Natural killer cell treated with Interleukin-12 subunit alpha and Interleukin-12 subunit beta and Interleukin-15 and Interleukin-18, amount 100 ng/mL, for 72 hours (primary cell): ENCODE measurements at regions not wholly inside any gene's neighbourhood (a gene's known extent, or its start where the extent isn't known, plus 50 kb on each side); places are given as distances from the start of the nearest gene placed in this dataset.
A peak's percentile ranks its signal among the peaks of the same experiment; 100 is the strongest.

Experiments used
- ATAC-seq, 2 donors: fragments of 150-1000 bp; cut with Tn5 transposase in 1 of 2; sonication (Bioruptor Pico), chemical (Tn5 transposase) in 1 of 2; 2 replicates each; pipeline ENCODE4 v1.10.0; 2021
- DNase-seq: peaks from one replicate; pipeline ENCODE4 v3.0.0; 2022; ENCODE audit warnings: low spot score
- H3K27ac Mint-ChIP-seq, 2 donors: 1 replicate in 1 of 2; 2 replicates in 1 of 2; pipeline ENCODE4 v1.8.0; 2022; ENCODE audit warnings: mixed read lengths in 2 of 2, mild to moderate bottlenecking in 1 of 2, moderate library complexity in 1 of 2
- H3K27me3 Mint-ChIP-seq, 2 donors: 1 replicate in 1 of 2; 2 replicates in 1 of 2; pipeline ENCODE4 v1.8.0; 2022; ENCODE audit warnings: mixed read lengths in 2 of 2
- H3K36me3 Mint-ChIP-seq: one replicate; pipeline ENCODE4 v1.8.0; 2022; ENCODE audit warnings: mixed read lengths
- H3K4me1 Mint-ChIP-seq, 2 donors: 1 replicate in 1 of 2; 2 replicates in 1 of 2; pipeline ENCODE4 v1.8.0; 2022; ENCODE audit warnings: low read depth in 2 of 2, mixed read lengths in 2 of 2, mild to moderate bottlenecking in 1 of 2
- H3K4me3 Mint-ChIP-seq: one replicate; pipeline ENCODE4 v1.8.0; 2022; ENCODE audit warnings: mixed read lengths
- H3K9me3 Mint-ChIP-seq: 2 replicates; pipeline ENCODE4 v1.8.0; 2022; ENCODE audit warnings: mixed read lengths

DNA sequence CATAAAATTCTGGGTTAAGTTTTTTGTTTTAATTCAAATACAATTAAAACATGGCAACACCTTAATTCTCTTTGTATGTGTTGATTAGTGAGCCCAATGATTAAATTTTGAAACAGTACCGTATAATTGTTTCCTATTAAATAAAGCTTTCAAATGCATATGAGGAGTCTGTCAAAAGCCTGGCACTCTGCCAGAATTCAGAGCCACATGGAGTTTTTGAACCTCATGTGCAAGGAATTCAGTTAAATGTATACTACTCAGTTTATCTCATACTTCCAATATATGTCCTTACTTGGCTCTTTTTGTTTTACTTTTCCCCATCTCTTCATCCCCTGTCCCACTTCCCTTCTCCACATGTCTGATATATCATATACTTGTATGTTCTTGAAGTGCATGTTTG, 165.6 kb upstream of the FAM3C start:
- Mint-ChIP-seq H3K27ac (no peak overlapping the region), H3K36me3 (no peaks in the 10 kb centered on the region), H3K27me3 (peaks cover 0 to 14% of the 10 kb centered on the region in 2 donors), H3K9me3 (no peaks in the 10 kb centered on the region), H3K4me1 (no peaks in the 10 kb centered on the region), H3K4me3 (no peak overlapping the region)
- no peak for DNase-seq
- ATAC-seq = no peak

DNA sequence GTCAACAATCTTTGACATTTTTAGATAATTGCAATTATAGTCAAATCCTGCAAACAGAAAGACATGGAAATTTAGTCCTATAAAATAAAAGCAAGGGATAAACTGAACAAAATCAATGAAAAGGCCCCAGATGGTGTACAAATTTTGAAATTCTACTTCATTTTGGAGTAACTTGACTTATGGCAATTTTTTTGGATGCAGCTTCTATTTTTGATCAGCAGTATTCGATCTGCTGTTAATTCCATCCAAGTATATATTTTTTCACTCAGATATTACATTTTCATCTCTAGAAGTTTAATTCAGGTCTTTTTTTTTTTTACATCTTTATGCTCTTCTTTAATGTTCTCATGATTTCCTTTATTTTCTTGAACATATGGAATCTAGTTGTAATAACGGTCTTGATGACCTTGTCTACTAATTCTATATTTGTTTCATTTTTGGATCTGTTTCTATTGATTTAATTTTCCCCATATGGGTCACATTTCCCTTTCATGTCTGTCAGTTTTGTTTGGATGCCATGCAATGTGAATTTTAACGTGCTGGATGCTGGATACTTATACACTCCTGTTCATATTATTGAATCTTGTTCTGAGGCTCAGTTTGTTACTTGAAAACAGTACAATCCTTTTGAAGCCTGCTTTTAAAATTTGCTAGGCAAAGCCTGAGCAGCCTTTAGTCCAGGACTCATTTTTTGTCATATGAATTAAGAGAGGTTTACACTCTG, 164.3 kb upstream of the FAM3C start:
- Mint-ChIP-seq H3K27ac (no peak overlapping the region), H3K4me1 (no peaks in the 10 kb centered on the region), H3K27me3 (peaks cover 0 to 14% of the 10 kb centered on the region in 2 donors), H3K4me3 (no peak overlapping the region), H3K9me3 (no peaks in the 10 kb centered on the region), H3K36me3 (no peaks in the 10 kb centered on the region)
- DNase-seq (no peak), ATAC-seq (no peak)

DNA sequence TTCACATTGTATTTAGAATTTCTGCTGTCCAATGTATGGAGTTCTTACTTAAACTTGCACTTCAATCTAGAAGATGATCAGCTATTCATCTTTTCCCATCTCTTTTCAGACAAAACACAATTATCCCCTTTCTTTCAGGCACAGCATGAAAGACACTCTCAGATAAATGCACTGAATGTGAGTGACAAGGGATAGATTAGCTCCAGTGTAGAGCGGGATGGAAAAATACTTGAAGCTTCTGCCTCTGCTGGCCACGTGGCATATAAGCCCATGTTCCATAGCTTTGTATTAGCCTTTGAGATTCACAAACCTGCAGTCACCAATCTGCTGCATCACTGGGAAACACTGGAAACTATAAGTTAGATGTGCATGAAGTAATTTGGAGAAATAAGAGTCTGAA, 162.2 kb upstream of the FAM3C start:
- Mint-ChIP-seq H3K27ac (no peak overlapping the region), H3K9me3 (no peaks in the 10 kb centered on the region), H3K36me3 (no peaks in the 10 kb centered on the region), H3K27me3 (peaks cover 0 to 11% of the 10 kb centered on the region in 2 donors), H3K4me3 (no peak overlapping the region), H3K4me1 (no peaks in the 10 kb centered on the region)
- ATAC-seq (no peak), DNase-seq (no peak)

DNA sequence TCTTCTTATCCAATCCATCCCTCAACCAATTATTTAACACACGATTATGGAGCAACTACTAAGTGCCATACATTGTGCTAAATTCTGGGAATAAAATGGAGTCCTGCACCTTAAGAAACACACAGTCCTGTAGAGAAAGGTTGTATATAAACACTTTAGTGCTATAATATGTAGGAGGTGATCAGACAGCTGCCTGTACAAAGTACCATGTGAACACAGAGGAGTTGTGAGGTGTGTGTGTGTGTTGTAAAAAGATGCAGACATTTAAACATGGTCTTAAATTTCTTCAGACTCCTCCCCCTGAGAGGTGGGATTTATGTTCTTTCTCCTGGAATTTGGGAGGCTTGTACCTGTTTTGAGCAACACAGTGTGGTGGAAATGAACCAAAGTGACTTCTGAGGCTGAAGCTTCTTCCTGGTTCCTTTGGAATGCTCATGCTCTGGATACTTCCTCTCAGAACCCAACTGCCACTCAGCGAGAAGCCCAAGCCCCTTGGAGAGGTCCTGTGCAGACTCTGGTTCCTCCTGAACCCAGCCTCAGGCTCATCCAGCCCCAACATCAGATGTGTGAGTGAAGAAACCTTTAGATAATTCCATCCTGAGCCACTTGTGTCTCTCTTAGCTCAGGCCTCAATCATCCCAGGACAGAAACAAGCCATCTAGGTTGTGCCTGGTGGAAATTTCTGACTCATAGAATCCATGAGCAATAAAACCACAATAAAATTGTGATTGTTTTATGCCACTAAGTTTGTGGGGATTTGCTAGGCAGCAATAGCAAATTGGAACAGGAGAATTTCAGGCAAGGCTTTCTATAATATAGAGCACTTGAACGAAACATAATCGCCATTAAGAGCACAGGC, 161.2 kb upstream of the FAM3C start:
- Mint-ChIP-seq H3K9me3 (no peaks in the 10 kb centered on the region), H3K4me1 (no peaks in the 10 kb centered on the region), H3K4me3 (no peak overlapping the region), H3K27me3 (peaks cover 0 to 13% of the 10 kb centered on the region in 2 donors), H3K36me3 (no peaks in the 10 kb centered on the region), H3K27ac (no peak overlapping the region)
- DNase-seq (no peak), ATAC-seq (no peak)

DNA sequence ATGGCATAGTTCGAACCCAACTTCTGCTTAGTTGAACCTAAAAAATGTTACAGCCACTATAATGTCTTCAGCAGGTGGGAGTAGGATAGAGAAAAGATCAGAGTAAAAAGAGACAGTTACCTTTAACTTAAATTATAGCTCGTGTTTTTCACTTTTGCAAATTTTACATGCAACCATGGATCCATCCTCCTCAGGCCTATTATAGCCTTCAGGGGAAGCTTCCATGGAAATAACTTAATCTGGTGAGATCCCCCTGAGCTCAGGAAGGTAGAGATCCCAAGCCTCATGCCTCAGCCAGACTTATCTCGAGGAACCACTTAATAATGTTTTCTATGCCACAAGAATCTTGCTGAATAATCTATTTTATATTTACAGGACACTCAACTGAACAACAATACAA, 159.4 kb upstream of the FAM3C start:
- H3K27me3 Mint-ChIP-seq = peaks cover 0 to 5% of the 10 kb centered on the region in 2 donors
- no peak for DNase-seq
- no peaks in the 10 kb centered on the region for H3K9me3 Mint-ChIP-seq
- H3K4me1 Mint-ChIP-seq = peaks cover 0 to 3% of the 10 kb centered on the region in 2 donors
- no peak overlapping the region for H3K4me3 Mint-ChIP-seq
- H3K36me3 Mint-ChIP-seq = no peaks in the 10 kb centered on the region
- ATAC-seq = no peak
- H3K27ac Mint-ChIP-seq = no peak overlapping the region

DNA sequence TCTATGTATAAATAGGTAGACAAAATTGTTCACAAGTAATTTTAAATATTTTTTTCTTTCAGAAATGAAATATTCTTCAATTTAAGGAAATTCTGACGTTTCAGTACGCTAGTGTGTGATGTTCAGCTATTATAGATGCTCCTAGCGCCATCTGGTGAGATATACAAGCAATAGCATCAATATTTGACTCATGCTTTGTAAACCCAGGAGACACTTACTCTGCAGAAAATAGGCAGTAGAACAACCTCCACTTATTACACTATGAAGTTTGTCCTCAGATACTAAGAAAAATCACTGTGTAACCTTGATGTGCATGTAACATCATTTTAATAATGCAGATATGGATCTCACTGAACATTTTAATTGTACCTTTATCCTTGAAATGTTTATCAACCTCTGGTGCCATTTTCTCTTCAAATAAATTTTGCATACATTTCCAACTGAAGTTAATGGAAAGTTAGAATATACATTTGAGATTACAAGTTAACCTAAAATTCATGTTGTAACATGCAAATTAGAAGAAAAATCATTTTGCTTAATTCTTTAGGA, 151.5 kb upstream of the FAM3C start:
- no peak for DNase-seq
- peaks cover 11% of the 10 kb centered on the region for H3K36me3 Mint-ChIP-seq

DNA sequence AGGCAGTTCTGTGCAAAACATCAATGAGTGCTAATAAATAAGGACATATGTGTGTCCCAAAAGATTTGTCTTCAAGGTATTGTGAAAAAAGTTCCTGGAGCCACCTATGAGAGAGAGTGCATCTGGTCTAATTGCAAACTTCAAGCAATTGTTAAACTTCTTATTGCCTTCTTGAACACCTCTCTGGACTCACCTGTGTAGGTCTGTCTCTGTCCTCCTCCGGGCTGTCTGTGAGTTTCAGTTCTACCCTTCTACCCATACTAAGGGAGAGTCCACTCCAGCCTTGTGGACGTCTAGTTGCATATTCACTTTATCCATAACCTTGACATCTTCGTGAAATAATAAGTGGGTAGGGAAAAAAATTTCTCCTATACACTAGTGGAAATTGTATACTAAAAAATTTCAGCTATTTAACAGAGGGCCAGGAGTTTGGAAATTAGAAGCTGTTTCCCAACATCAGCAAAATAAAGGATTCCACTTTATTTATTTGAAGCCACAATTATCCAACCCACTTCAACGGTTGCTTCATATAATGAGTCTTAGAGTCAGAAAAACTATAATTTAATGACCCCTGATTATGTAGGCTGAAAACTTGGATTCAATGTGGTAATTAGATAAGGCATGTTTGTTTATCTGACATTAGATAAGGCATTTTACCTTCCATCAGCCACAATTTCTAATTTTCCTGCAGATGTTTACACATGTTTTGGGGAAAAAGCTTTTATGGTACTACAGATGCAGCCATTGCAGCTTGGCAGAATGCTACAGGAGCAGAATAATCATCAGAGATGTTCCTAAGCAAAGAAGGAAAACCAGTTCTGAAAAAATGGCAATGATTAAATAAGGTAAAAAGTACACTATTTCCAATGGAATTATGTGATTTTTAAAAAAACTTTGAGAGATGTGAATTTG, 150.8 kb upstream of the FAM3C start:
- Mint-ChIP-seq H3K9me3 (no peaks in the 10 kb centered on the region), H3K36me3 (peaks cover 11% of the 10 kb centered on the region), H3K4me3 (no peak overlapping the region), H3K4me1 (peaks cover 37 to 41% of the 10 kb centered on the region in 2 donors), H3K27me3 (no peaks in the 10 kb centered on the region), H3K27ac (peak overlapping the region; percentile 92 to 95)
- ATAC-seq (no peak), DNase-seq (no peak)

More for the DNA sequence above, 151.5 kb upstream of the FAM3C start:
- peaks cover 0 to 2% of the 10 kb centered on the region in 2 donors for H3K27me3 Mint-ChIP-seq
- no peaks in the 10 kb centered on the region for H3K9me3 Mint-ChIP-seq
- H3K4me1 Mint-ChIP-seq = peaks cover 37 to 41% of the 10 kb centered on the region in 2 donors
- H3K4me3 Mint-ChIP-seq = no peak overlapping the region
- ATAC-seq = peak; percentile 64 to 78
- H3K27ac Mint-ChIP-seq = no peak overlapping the region

DNA sequence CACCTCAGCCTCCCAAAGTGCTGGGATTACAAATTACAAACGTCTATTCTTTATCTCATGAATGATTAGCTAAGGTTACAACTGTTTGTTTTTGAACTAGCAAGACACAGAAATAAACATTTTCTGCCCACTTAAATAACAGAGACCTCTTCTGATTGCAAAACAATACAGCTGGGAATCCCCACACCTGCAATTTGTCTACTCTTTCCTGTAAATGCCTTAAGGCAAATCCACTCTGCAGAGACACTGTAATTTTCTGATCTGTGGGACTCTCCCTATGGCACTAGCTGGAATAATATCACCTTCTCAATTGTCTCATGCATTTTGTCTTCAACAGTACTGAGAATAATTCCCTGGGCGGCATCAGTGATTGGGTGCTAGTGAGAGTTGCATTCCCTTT, 149.3 kb upstream of the FAM3C start:
- H3K27ac Mint-ChIP-seq = peak overlapping the region; percentile 92 to 95
- peak in 1 of 2 donors; percentile 51 for ATAC-seq

DNA sequence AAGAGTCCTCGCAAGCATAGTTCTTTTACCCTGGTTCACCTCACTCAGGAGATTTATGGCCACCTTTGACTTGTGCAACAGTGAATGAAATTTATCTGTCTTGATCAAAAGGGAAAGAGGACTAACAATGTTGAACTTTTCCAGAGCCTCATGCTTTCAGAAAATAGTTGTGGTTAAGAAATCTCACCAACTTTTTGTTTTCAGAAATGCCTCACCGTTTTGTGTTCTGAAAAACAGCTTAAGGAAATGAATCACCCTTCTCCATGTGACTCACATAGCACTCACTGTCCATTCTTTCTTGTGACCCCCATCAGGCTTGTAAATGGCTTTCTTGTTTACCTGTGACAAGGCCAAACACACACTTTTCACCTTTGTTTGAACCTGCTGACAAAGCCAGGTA, 148.6 kb upstream of the FAM3C start:
- peak overlapping the region; percentile 70 for H3K4me3 Mint-ChIP-seq
- DNase-seq = no peak
- no peaks in the 10 kb centered on the region for H3K9me3 Mint-ChIP-seq
- H3K36me3 Mint-ChIP-seq = peaks cover 11% of the 10 kb centered on the region
- ATAC-seq = peak; percentile 91
- H3K4me1 Mint-ChIP-seq = peaks cover 37 to 45% of the 10 kb centered on the region in 2 donors
- H3K27me3 Mint-ChIP-seq = no peaks in the 10 kb centered on the region
- peak overlapping the region; percentile 92 to 95 for H3K27ac Mint-ChIP-seq

More for the DNA sequence above, 149.3 kb upstream of the FAM3C start:
- Mint-ChIP-seq H3K36me3 (peaks cover 11% of the 10 kb centered on the region), H3K9me3 (no peaks in the 10 kb centered on the region), H3K4me1 (peaks cover 34 to 45% of the 10 kb centered on the region in 2 donors), H3K4me3 (peak overlapping the region; percentile 70), H3K27me3 (no peaks in the 10 kb centered on the region)
- no peak for DNase-seq

DNA sequence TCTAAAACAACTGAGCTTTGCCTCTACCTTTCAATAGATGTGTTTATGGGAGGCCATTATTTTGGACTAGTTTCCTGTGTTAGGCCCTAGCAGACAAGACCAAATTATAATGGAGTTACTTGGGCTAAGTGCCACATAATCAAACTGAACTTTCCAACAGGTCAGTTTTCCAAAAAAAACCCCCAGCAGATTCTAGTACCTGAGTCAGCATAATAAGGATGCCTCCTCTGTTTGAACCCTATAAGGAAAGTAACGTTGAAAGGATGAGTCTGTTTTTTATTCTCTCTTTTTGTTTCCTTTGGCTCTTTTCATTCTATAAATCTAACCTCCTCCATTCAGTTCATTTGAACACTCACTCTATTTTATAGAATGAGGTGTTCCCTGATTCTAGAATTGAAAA, 148.1 kb upstream of the FAM3C start:
- Mint-ChIP-seq H3K9me3 (no peaks in the 10 kb centered on the region), H3K4me3 (peak overlapping the region; percentile 70), H3K36me3 (peaks cover 11% of the 10 kb centered on the region), H3K27me3 (no peaks in the 10 kb centered on the region), H3K27ac (peak overlapping the region; percentile 92 to 95), H3K4me1 (peaks cover 41 to 45% of the 10 kb centered on the region in 2 donors)
- DNase-seq = no peak
- no peak for ATAC-seq

DNA sequence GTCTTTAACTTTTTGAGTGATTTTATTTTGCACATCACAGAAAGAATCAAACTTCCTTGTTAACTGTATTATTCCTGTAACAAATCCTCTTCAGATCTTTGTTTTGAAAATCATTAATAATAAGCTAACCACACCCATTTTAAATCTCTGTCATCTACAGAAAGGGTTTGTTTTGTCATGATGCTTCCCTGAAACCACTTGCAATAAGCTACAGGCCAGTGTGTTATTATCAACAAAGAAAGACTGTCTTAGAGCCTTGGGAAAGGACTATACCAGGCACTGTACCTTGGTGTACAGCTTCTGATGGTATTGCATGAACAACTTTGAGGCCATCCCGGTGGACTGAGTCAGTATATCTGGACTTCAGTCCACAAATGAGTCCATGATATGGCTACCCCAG, 145.3 kb upstream of the FAM3C start:
- Mint-ChIP-seq H3K4me3 (no peak overlapping the region), H3K27me3 (peaks cover 0 to 2% of the 10 kb centered on the region in 2 donors), H3K9me3 (peaks cover 3% of the 10 kb centered on the region), H3K36me3 (peaks cover 17% of the 10 kb centered on the region), H3K4me1 (peaks cover 47 to 49% of the 10 kb centered on the region in 2 donors), H3K27ac (peak overlapping the region in 1 of 2 donors; percentile 37)
- DNase-seq = no peak
- no peak for ATAC-seq

DNA sequence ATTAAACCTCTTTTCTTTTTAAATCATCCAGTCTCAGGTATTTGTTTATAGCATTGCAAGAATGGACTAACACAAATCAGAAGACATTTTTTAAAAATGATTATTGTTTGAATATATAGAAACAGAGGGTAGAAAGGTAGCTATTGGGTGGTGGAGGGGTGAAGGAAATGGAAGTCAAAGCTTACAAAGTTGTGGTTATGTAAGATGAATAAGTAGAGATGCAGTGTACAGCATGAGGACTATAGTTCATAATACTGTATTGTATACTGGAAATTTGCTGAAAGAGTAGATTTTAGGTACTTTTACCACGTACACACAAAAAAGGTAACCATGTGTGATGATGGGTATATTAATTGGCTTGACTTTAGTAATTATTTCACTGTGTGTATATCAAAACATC, 144.0 kb upstream of the FAM3C start:
- Mint-ChIP-seq H3K36me3 (peaks cover 12% of the 10 kb centered on the region), H3K4me3 (no peak overlapping the region), H3K27me3 (peaks cover 0 to 2% of the 10 kb centered on the region in 2 donors), H3K9me3 (peaks cover 3% of the 10 kb centered on the region), H3K4me1 (peaks cover 36% of the 10 kb centered on the region in 2 donors), H3K27ac (peak overlapping the region in 1 of 2 donors; percentile 49)
- peak in 1 of 2 donors; percentile 52 for ATAC-seq
- DNase-seq = no peak

DNA sequence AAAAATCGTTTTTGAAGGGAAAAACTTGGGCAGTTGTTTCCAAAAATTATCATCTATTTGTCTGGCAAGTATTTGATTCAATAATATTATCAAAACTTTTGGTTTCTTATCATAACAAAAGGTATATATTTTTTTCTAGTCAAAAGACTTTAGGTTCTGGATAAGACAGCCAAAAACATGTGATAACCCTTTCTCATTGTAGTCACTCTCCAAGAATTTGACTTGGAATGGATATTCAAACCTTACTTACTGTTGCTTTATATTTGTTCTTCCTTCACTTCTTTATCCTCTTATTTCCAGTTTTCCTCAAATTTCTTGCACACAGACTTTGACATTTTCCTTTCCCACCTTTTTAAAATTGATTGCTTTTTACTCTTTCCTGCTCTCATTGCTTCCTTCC, 140.9 kb upstream of the FAM3C start:
- H3K27me3 Mint-ChIP-seq = peaks cover 0 to 2% of the 10 kb centered on the region in 2 donors
- peak overlapping the region; percentile 3 to 28 for H3K27ac Mint-ChIP-seq
- peaks cover 6% of the 10 kb centered on the region for H3K9me3 Mint-ChIP-seq
- H3K4me1 Mint-ChIP-seq = peaks cover 29 to 36% of the 10 kb centered on the region in 2 donors
- no peak for ATAC-seq
- H3K36me3 Mint-ChIP-seq = peaks cover 12% of the 10 kb centered on the region
- DNase-seq = no peak
- H3K4me3 Mint-ChIP-seq = peak overlapping the region; percentile 18
